Activated CD8-positive, alpha-beta memory T cell treated with anti-CD3 and anti-CD28 coated beads, Interleukin-2, amount 10 ng/mL, durations not matched to agents 7 days and 5 days (primary cell): ENCODE measurements at regions not wholly inside any gene's neighbourhood (a gene's known extent, or its start where the extent isn't known, plus 50 kb on each side); places are given as distances from the start of the nearest gene placed in this dataset.
"Not testable (repeated sequence)": the region's sequence is repeated elsewhere in the genome, so short reads cannot be mapped to it uniquely, and the experiment has no call there.

Source experiments
- ATAC-seq: fragments of 150-1000 bp; cut with Tn5 transposase; one replicate; pipeline ENCODE4 v1.10.0; 2021; ENCODE audit warnings: moderate library complexity
- CTCF ChIA-PET: fragments of 350-600 bp; sonication (Branson Sonifier 250); formaldehyde crosslinking; loops from one replicate; lab custom pipeline; 2021; ENCODE audit warnings: antibody characterized with exemption; lab: Charles Lee
- DNase-seq: peaks from one replicate; pipeline ENCODE4 v3.0.0-alpha.2; 2020
- H3K27ac Mint-ChIP-seq: one replicate; pipeline ENCODE4 v1.8.0; 2021; ENCODE audit warnings: mild to moderate bottlenecking, mixed read lengths
- H3K27me3 Mint-ChIP-seq: one replicate; pipeline ENCODE4 v1.8.0; 2021; ENCODE audit warnings: mixed read lengths
- H3K36me3 Mint-ChIP-seq: one replicate; pipeline ENCODE4 v1.8.0; 2021; ENCODE audit warnings: mild to moderate bottlenecking, mixed read lengths
- H3K4me1 Mint-ChIP-seq: one replicate; pipeline ENCODE4 v1.8.0; 2021; ENCODE audit warnings: mixed read lengths
- H3K4me3 Mint-ChIP-seq: one replicate; pipeline ENCODE4 v1.8.0; 2021; ENCODE audit warnings: mild to moderate bottlenecking, moderate library complexity, mixed read lengths
- H3K9me3 Mint-ChIP-seq: one replicate; pipeline ENCODE4 v1.8.0; 2022; ENCODE audit warnings: low read depth, mixed read lengths

DNA sequence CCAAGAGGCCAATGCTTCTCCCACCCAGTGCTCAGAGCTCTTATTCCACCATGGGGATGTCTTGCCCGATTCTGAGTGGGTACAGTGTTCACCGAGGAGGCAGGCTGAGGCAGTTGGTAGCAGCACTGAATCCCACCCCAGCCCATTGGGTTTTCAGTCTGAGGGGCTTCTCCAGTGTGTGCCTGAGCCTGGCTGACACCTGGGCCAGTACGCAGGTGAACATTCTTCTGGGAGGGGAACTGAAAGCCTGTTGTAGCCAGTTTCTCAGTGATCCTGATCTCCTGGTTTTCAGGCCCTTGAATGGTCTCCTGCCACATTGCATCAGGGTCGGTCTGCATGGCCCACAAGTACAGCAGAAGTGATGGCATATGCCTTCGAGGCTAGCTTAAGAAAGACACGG, 98.2 kb downstream of the TMEM17 start:
- Mint-ChIP-seq H3K36me3 (no peaks in the 10 kb centered on the region), H3K9me3 (no peaks in the 10 kb centered on the region), H3K27me3 (no peaks in the 10 kb centered on the region), H3K4me3 (no peak overlapping the region), H3K4me1 (peaks cover 9% of the 10 kb centered on the region), H3K27ac (no peak overlapping the region)
- ATAC-seq (no peak), DNase-seq (no peak)
- CTCF ChIA-PET: no interaction called here

DNA sequence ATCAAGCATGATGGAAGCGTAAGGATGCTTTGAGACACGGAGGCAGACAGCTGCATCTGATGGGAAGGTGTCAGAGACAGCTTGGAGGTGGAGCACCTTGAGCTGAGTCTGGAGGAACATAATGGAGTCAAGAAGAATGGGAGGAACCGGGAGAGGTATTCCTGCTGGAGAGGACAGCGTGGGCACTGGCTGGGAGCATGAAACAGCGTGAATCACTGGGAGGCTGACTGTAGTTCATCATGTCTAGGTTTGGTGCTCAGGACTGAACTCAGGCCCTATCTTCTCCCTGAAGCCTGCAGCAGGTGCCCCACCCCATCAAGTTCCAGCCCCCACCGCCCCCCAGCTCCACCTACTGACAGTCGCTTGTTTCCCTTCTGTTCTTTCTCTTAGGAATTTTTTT, 98.6 kb downstream of the TMEM17 start:
- CTCF ChIA-PET: no interaction called here
- no peaks in the 10 kb centered on the region for H3K27me3 Mint-ChIP-seq
- DNase-seq: no peak
- no peak overlapping the region for H3K27ac Mint-ChIP-seq
- H3K4me1 Mint-ChIP-seq: peaks cover 9% of the 10 kb centered on the region
- ATAC-seq: no peak
- H3K4me3 Mint-ChIP-seq: no peak overlapping the region
- H3K36me3 Mint-ChIP-seq: no peaks in the 10 kb centered on the region
- H3K9me3 Mint-ChIP-seq: no peaks in the 10 kb centered on the region

DNA sequence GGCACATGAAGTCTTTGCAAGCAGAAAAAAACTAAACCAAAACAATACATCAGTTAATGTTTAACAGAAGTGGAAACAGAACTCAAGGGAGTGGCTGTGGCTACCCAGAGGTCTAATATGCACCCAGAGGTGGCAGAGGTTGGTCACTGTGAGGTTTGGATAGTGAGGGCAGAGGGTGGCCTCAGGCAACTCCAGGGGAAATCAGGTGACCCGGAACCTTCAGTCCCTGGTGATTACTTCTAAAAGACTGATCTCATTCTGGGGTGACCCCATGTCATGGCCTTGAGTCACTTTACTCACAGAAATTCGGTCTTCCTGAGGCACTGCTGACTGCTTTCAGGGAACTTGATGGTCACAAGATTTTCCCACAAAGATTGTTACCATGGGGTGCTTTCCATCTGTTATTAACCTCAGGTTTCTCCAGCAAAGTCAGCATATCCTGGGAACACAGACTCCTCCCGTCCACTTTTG, 99.4 kb downstream of the TMEM17 start:
- Mint-ChIP-seq H3K4me1 (peaks cover 6% of the 10 kb centered on the region), H3K4me3 (no peak overlapping the region), H3K9me3 (no peaks in the 10 kb centered on the region), H3K27ac (no peak overlapping the region), H3K27me3 (no peaks in the 10 kb centered on the region), H3K36me3 (peaks cover 2% of the 10 kb centered on the region)
- CTCF ChIA-PET: no interaction called here
- DNase-seq (no peak), ATAC-seq (no peak)

GRCh38 chr2:62404913-62405312, 101.1 kb downstream of the TMEM17 start:
- H3K27ac Mint-ChIP-seq: no peak overlapping the region
- no peak for ATAC-seq
- H3K4me3 Mint-ChIP-seq: no peak overlapping the region
- no peaks in the 10 kb centered on the region for H3K27me3 Mint-ChIP-seq
- H3K36me3 Mint-ChIP-seq: peaks cover 2% of the 10 kb centered on the region
- CTCF ChIA-PET: no interaction called here
- H3K9me3 Mint-ChIP-seq: no peaks in the 10 kb centered on the region
- H3K4me1 Mint-ChIP-seq: peaks cover 5% of the 10 kb centered on the region
- DNase-seq: no peak

GRCh38 chr2:62402156-62402555, 103.8 kb downstream of the TMEM17 start:
- Mint-ChIP-seq H3K27ac (no peak overlapping the region), H3K4me3 (no peak overlapping the region), H3K27me3 (no peaks in the 10 kb centered on the region), H3K36me3 (peaks cover 2% of the 10 kb centered on the region), H3K4me1 (no peaks in the 10 kb centered on the region), H3K9me3 (no peaks in the 10 kb centered on the region)
- CTCF ChIA-PET: interaction anchor here (1.6 kb wide), 1 partner anchor 201 kb away, joined by 4 read pairs; no protein-coding TSS in a partner anchor
- DNase-seq: no peak
- ATAC-seq: no peak

DNA sequence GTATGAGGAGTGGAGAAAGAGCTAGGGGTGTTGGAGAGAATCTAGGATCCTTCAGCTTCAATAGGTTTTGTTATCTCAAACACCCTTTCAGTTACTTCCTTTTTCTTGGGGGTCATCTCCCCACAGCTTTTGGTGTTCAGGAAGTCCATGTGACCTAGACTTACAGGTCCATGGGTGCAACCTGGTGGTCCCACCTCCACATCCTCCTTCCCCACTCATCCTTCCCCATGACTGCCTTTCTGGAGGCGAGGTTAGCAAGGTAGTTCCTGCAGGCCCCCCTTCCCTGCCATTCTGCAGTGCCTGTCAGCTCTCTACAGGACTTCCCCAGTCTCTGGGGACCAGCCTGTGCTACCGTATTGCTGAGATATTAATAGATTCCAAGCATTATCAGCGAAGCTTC, 107.6 kb downstream of the TMEM17 start:
- Mint-ChIP-seq H3K27me3 (no peaks in the 10 kb centered on the region), H3K4me1 (no peaks in the 10 kb centered on the region), H3K27ac (no peak overlapping the region), H3K9me3 (no peaks in the 10 kb centered on the region), H3K36me3 (peaks cover 2% of the 10 kb centered on the region), H3K4me3 (no peak overlapping the region)
- CTCF ChIA-PET: interaction anchor here (0.7 to 0.8 kb wide), 2 partner anchors 13 to 200 kb away, joined by 3 read pairs; no protein-coding TSS in a partner anchor
- DNase-seq (no peak), ATAC-seq (no peak)

GRCh38 chr2:62396880-62397279, 109.1 kb downstream of the TMEM17 start:
- H3K4me3 Mint-ChIP-seq: no peak overlapping the region
- H3K9me3 Mint-ChIP-seq: no peaks in the 10 kb centered on the region
- DNase-seq (no peak), ATAC-seq (no peak)
- H3K27ac Mint-ChIP-seq: no peak overlapping the region
- CTCF ChIA-PET: interaction anchor here (0.7 kb wide), 1 partner anchor 272 kb away, joined by 6 read pairs; no protein-coding TSS in a partner anchor
- no peaks in the 10 kb centered on the region for H3K27me3 Mint-ChIP-seq
- H3K4me1 Mint-ChIP-seq: no peaks in the 10 kb centered on the region
- H3K36me3 Mint-ChIP-seq: no peaks in the 10 kb centered on the region

GRCh38 chr2:62393293-62393692, 112.7 kb downstream of the TMEM17 start:
- H3K4me1 Mint-ChIP-seq: no peaks in the 10 kb centered on the region
- no peak for ATAC-seq
- H3K9me3 Mint-ChIP-seq: no peaks in the 10 kb centered on the region
- H3K27ac Mint-ChIP-seq: no peak overlapping the region
- H3K4me3 Mint-ChIP-seq: no peak overlapping the region
- CTCF ChIA-PET: no interaction called here
- H3K27me3 Mint-ChIP-seq: no peaks in the 10 kb centered on the region
- no peak for DNase-seq
- no peaks in the 10 kb centered on the region for H3K36me3 Mint-ChIP-seq

DNA sequence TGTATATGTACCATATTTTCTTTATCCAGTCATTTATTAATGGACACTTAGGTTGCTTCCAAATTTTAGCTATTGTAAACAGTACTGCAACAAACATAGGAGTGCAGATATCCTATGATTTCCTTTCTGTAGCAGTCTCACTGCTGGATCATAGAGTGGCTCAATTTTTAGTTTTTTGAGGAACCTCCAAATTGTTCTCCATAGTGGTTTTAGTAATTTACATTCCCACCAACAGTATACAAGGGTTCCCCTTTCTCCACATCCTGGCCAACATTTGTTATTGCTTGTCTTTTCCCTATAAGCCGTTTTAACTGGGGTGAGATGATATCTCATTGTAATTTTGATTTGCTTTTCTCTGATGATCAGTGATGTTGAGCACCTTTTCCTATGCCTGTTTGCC, 114.3 kb downstream of the TMEM17 start:
- no peaks in the 10 kb centered on the region for H3K9me3 Mint-ChIP-seq
- H3K27ac Mint-ChIP-seq: no peak overlapping the region
- no peaks in the 10 kb centered on the region for H3K36me3 Mint-ChIP-seq
- CTCF ChIA-PET: no interaction called here
- no peaks in the 10 kb centered on the region for H3K4me1 Mint-ChIP-seq
- DNase-seq (no peak), ATAC-seq (no peak)
- H3K4me3 Mint-ChIP-seq: no peak overlapping the region
- H3K27me3 Mint-ChIP-seq: no peaks in the 10 kb centered on the region

- CTCF ChIA-PET, H3K27ac Mint-ChIP-seq: not testable (repeated sequence)
Observed at GRCh38 chr2:62386378-62386777, 119.6 kb downstream of the TMEM17 start.

GRCh38 chr2:62383846-62384245, 122.1 kb downstream of the TMEM17 start:
- DNase-seq (no peak), ATAC-seq (no peak)
- peaks cover 2% of the 10 kb centered on the region for H3K9me3 Mint-ChIP-seq

More at GRCh38 chr2:62386378-62386777, 119.6 kb downstream of the TMEM17 start:
- not testable (repeated sequence) for DNase-seq, H3K4me1 Mint-ChIP-seq, H3K9me3 Mint-ChIP-seq, H3K4me3 Mint-ChIP-seq, H3K27me3 Mint-ChIP-seq, ATAC-seq, H3K36me3 Mint-ChIP-seq

GRCh38 chr2:62382757-62383156, 123.2 kb downstream of the TMEM17 start:
- Mint-ChIP-seq H3K9me3 (peaks cover 2% of the 10 kb centered on the region), H3K27me3 (no peaks in the 10 kb centered on the region), H3K4me3 (no peak overlapping the region), H3K27ac (no peak overlapping the region), H3K4me1 (peaks cover 6% of the 10 kb centered on the region), H3K36me3 (peaks cover 6% of the 10 kb centered on the region)
- CTCF ChIA-PET: no interaction called here
- ATAC-seq (no peak), DNase-seq (no peak)

More at GRCh38 chr2:62383846-62384245, 122.1 kb downstream of the TMEM17 start:
- Mint-ChIP-seq H3K4me1 (peaks cover 6% of the 10 kb centered on the region), H3K36me3 (peaks cover 6% of the 10 kb centered on the region), H3K4me3 (no peak overlapping the region), H3K27me3 (no peaks in the 10 kb centered on the region), H3K27ac (no peak overlapping the region)
- CTCF ChIA-PET: no interaction called here

DNA sequence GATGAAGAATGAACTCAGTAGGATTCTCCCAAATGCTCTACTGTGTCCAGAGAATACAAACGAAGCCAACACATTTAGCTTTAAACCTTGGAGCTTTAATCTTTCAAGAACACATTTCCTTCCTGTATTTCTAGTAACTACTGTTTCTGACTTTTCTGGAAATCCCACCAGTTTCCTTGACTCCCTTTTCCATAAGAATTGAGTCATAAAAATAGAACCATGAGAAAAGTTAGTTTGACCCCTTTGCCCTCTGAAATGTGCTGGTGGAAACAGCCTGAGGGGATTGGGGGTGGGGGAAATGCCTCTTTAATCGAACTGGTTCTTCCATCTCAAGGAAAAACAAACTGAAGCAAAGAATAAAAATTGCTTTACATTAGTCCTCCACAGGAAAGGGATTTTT, 123.9 kb downstream of the TMEM17 start:
- CTCF ChIA-PET: no interaction called here
- H3K36me3 Mint-ChIP-seq: peaks cover 6% of the 10 kb centered on the region
- ATAC-seq (no peak), DNase-seq (no peak)
- H3K27ac Mint-ChIP-seq: no peak overlapping the region
- no peaks in the 10 kb centered on the region for H3K27me3 Mint-ChIP-seq
- no peak overlapping the region for H3K4me3 Mint-ChIP-seq
- H3K4me1 Mint-ChIP-seq: peaks cover 6% of the 10 kb centered on the region
- peaks cover 2% of the 10 kb centered on the region for H3K9me3 Mint-ChIP-seq

GRCh38 chr2:62381656-62382055, 124.3 kb downstream of the TMEM17 start:
- ATAC-seq (no peak), DNase-seq (no peak)
- H3K4me3 Mint-ChIP-seq: no peak overlapping the region
- H3K9me3 Mint-ChIP-seq: peaks cover 2% of the 10 kb centered on the region
- H3K36me3 Mint-ChIP-seq: peaks cover 6% of the 10 kb centered on the region
- CTCF ChIA-PET: no interaction called here
- H3K27me3 Mint-ChIP-seq: no peaks in the 10 kb centered on the region
- no peak overlapping the region for H3K27ac Mint-ChIP-seq
- H3K4me1 Mint-ChIP-seq: peaks cover 6% of the 10 kb centered on the region

- ATAC-seq: no peak
- Mint-ChIP-seq H3K27ac (no peak overlapping the region), H3K4me1 (peaks cover 6% of the 10 kb centered on the region), H3K27me3 (no peaks in the 10 kb centered on the region), H3K9me3 (no peaks in the 10 kb centered on the region), H3K36me3 (peaks cover 2% of the 10 kb centered on the region), H3K4me3 (no peak overlapping the region)
- no peak for DNase-seq
- CTCF ChIA-PET: no interaction called here
Observed at GRCh38 chr2:62379566-62379965, 126.4 kb downstream of the TMEM17 start.
